ENCODE measurements at regions not wholly inside any gene's neighbourhood (a gene's known extent, or its start where the extent isn't known, plus 50 kb on each side); places are given as distances from the start of the nearest gene placed in this dataset.

- TF ChIP-seq CTCF (IDR thresholded peaks at IDR 0.05; ENCODE audit: control extremely low read depth in 1 of 3, insufficient read depth in 1 of 3, low read depth in 1 of 3, low read length in 3 of 3) (no peak), EZH2 (IDR thresholded peaks at IDR 0.05; ENCODE audit: low read depth, low read length, severe bottlenecking) (no peak), TAF1 (IDR thresholded peaks at IDR 0.05; ENCODE audit: low read depth, low read length) (no peak)
Observed at GRCh38 chr2:222100704-222101699, 197.8 kb downstream of the PAX3 start.

All from H1 (cell line).